ENCODE measurements at regions not wholly inside any gene's neighbourhood (a gene's known extent, or its start where the extent isn't known, plus 50 kb on each side); places are given as distances from the start of the nearest gene placed in this dataset.

DNA sequence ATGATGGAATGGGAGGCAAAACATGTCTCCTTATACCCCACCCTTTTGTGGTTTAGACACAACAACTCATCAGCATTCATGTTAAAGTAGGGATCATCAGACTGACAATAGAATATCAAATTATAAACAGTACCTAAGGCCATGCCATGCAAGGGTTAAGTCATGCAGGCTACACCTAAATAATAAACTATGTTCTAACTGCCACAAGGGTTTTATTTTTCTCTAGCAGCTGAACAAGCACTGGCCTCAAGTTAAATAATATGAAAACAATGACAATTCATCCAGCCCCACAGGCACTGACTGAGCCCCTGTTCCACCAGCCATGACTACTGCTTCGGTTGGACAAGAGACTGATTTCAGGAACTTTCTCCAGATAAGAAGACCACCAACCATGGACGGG lies 164.5 kb upstream of the PIRT start:
- TF ChIP-seq CTCF (conservative IDR thresholded peaks at IDR 0.05; ENCODE audit: low read length) (no peak), EZH2phosphoT487 (IDR thresholded peaks at IDR 0.05; ENCODE audit: borderline replicate concordance, low read depth, low read length) (no peak)
